ENCODE measurements at regions not wholly inside any gene's neighbourhood (a gene's known extent, or its start where the extent isn't known, plus 50 kb on each side); places are given as distances from the start of the nearest gene placed in this dataset.

DNA sequence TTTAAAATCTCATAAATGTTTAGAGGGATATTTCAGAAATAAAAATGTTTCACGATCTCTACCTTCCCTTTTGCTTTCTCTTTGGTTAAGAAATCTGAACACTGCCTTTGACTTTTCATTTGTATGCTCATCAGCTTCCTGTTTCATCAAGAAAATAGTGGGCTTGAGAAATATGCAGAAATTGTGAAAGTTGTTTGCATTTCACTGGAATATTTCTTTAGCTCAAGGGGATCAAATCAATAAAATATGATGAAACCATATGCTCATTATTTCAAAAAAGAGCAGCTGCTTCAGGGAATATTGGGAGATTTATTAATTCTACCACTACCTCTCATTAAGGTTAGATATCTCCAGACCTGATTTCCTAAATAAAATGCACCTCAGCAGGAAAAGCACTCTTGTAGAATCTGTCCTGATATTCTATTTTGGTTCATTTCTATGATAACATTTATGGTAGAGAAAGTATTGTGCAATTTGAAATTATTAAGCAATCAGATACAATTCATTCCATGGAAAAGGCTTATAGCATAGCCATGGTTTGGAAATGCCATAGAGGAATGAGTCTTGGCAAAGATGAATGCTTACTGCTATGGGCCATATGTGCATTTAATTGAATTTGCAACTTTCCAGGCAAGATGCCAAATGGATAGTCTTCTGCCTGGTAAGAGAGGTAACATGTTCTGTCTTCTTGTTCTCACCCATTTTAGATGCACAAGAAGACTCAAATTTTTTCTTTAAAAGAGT is 212.6 kb upstream of the SLC16A7 start:
- Histone ChIP-seq H4K8ac (replicated peaks; ENCODE audit: insufficient read length, low read depth, low read length) (no peak overlapping the region), H2BK5ac (ENCODE audit: insufficient read length, low read length) (no peak overlapping the region), H3K56ac (ENCODE audit: insufficient read length, low read depth, low read length) (no peak overlapping the region), H3T11ph (ENCODE audit: low read length) (no peak overlapping the region), H3K18ac (ENCODE audit: insufficient read length, low read depth, low read length) (no peak overlapping the region), H3K79me2 (ENCODE audit: insufficient read depth, low read length) (no peaks in the 10 kb centered on the region), H2BK120ac (ENCODE audit: low read depth, low read length, poor library complexity, severe bottlenecking) (no peak overlapping the region), H3K4me2 (ENCODE audit: insufficient read depth, insufficient read length, low read length) (no peak overlapping the region), H3K79me1 (ENCODE audit: insufficient read depth, low read depth, low read length, poor library complexity, severe bottlenecking) (no peaks in the 10 kb centered on the region), H4K91ac (ENCODE audit: insufficient read length, low read depth, low read length) (no peak overlapping the region), H3K23ac (ENCODE audit: insufficient read length, low read depth, low read length) (no peak overlapping the region), H3K4ac (ENCODE audit: low read depth, low read length) (no peak overlapping the region), H4K20me1 (ENCODE audit: control insufficient read depth, insufficient read depth, insufficient read length) (no peaks in the 10 kb centered on the region), H3K27ac (ENCODE audit: insufficient read length, low read depth, low read length) (no peak overlapping the region), H2BK15ac (ENCODE audit: low read depth, low read length) (no peak overlapping the region), H2BK20ac (ENCODE audit: low read depth, low read length, poor library complexity, severe bottlenecking) (no peak overlapping the region), H3K14ac (ENCODE audit: insufficient read depth, low read length) (no peak overlapping the region), H3K23me2 (ENCODE audit: insufficient read length, low read depth, low read length, poor library complexity, severe bottlenecking) (no peaks in the 10 kb centered on the region), H3K27me3 (ENCODE audit: insufficient read depth, low read length) (no peaks in the 10 kb centered on the region), H3K4me1 (ENCODE audit: insufficient read depth, low read length) (peaks cover 4% of the 10 kb centered on the region; the same call in 1 of the 2 replicates), H2AK5ac (ENCODE audit: insufficient read length, low read length) (no peak overlapping the region), H2BK12ac (ENCODE audit: insufficient read length, low read depth, low read length) (no peak overlapping the region), H3K9ac (ENCODE audit: extremely low read depth, insufficient read length, low read length) (no peak overlapping the region), H2AFZ (ENCODE audit: low read length) (no peak overlapping the region), H3K9me3 (ENCODE audit: control insufficient read depth, low read depth, low read length) (peaks cover 6% of the 10 kb centered on the region), H4K5ac (ENCODE audit: insufficient read length, low read depth, low read length) (no peak overlapping the region)
- Mint-ChIP-seq H3K36me3 (ENCODE audit: insufficient read depth in 1 of 3, low read depth in 3 of 3) (peaks cover 7 to 14% (median 11%) of the 10 kb centered on the region in 3 experiments), H3K27ac (no peak overlapping the region), H3K9me3 (peaks cover 8 to 15% of the 10 kb centered on the region in 2 experiments), H3K4me1 (peaks cover 12 to 23% of the 10 kb centered on the region in 2 experiments), H3K27me3 (ENCODE audit: low read depth) (no peaks in the 10 kb centered on the region; the same call in 1 of the 2 replicates), H3K4me3 (no peak overlapping the region)
- DNase-seq: no peak
- TF ChIP-seq, protein P1, sequence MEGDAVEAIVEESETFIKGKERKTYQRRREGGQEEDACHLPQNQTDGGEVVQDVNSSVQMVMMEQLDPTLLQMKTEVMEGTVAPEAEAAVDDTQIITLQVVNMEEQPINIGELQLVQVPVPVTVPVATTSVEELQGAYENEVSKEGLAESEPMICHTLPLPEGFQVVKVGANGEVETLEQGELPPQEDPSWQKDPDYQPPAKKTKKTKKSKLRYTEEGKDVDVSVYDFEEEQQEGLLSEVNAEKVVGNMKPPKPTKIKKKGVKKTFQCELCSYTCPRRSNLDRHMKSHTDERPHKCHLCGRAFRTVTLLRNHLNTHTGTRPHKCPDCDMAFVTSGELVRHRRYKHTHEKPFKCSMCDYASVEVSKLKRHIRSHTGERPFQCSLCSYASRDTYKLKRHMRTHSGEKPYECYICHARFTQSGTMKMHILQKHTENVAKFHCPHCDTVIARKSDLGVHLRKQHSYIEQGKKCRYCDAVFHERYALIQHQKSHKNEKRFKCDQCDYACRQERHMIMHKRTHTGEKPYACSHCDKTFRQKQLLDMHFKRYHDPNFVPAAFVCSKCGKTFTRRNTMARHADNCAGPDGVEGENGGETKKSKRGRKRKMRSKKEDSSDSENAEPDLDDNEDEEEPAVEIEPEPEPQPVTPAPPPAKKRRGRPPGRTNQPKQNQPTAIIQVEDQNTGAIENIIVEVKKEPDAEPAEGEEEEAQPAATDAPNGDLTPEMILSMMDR (conservative IDR thresholded peaks at IDR 0.05): no peak
- no CpG with 5 or more reads among the region's 1 CpG for WGBS (ENCODE audit: extremely low coverage, insufficient read length, low lambda C conversion rate)
